Ovary (tissue), 3 donors: ENCODE measurements at regions not wholly inside any gene's neighbourhood (a gene's known extent, or its start where the extent isn't known, plus 50 kb on each side); places are given as distances from the start of the nearest gene placed in this dataset.

Source experiments
- EP300 ChIP-seq: sonication (generic); formaldehyde crosslinking; IDR thresholded peaks from one replicate; pipeline ENCODE4 v1.6.1; 2017; ENCODE audit warnings: antibody characterized with exemption
- POLR2A ChIP-seq: fragments of 450-650 bp; IDR thresholded peaks from one replicate; pipeline ENCODE4 v1.6.1; 2017; ENCODE audit warnings: antibody characterized with exemption, mild to moderate bottlenecking, moderate library complexity
- TF ChIP-seq, protein P1 (sequence below), 3 donors: fragments of 450-650 bp in 2 of 3; fragments of 200-600 bp in 1 of 3; IDR thresholded peaks; one replicate each; pipeline versions ENCODE4 v1.5.1 to v1.8.0; 2016 to 2022; ENCODE audit warnings: antibody characterized with exemption in 3 of 3, mild to moderate bottlenecking in 1 of 3
- donor health status: DM: no; HTN: no; CAD: no.

DNA sequence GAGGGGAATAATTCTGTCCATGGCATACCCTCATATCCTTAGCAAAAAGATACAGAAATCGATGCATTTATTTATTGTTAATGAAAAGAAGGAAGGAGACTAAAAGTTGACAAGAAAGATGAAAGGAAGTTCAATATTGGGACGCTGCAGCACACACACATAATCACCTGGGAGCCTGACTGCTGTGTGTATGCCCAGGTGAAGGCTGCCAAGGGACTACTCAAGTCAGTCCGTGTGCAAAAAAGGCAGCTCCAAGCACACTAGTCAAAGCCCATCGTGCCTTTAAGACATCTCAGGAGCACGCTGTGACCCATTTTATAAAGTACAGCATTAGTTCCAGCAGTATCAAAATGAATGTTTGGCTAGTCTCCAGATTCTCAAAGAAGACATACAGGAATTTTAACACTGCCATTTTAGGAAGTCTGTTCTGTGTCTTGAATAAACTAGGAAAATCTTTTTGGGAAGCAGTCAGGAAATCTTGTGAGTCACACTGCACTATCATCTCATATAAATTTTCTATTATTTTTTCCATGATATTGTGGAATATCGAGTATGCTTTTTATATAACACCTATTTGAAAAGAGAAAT is 363.9 kb downstream of the GASK1B start:
- TF ChIP-seq POLR2A, result no peak
- TF ChIP-seq, protein P1, sequence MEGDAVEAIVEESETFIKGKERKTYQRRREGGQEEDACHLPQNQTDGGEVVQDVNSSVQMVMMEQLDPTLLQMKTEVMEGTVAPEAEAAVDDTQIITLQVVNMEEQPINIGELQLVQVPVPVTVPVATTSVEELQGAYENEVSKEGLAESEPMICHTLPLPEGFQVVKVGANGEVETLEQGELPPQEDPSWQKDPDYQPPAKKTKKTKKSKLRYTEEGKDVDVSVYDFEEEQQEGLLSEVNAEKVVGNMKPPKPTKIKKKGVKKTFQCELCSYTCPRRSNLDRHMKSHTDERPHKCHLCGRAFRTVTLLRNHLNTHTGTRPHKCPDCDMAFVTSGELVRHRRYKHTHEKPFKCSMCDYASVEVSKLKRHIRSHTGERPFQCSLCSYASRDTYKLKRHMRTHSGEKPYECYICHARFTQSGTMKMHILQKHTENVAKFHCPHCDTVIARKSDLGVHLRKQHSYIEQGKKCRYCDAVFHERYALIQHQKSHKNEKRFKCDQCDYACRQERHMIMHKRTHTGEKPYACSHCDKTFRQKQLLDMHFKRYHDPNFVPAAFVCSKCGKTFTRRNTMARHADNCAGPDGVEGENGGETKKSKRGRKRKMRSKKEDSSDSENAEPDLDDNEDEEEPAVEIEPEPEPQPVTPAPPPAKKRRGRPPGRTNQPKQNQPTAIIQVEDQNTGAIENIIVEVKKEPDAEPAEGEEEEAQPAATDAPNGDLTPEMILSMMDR (IDR thresholded peaks at IDR 0.05), result no peak
- no peak for TF ChIP-seq EP300
